ENCODE measurements at regions not wholly inside any gene's neighbourhood (a gene's known extent, or its start where the extent isn't known, plus 50 kb on each side); places are given as distances from the start of the nearest gene placed in this dataset.
"Not testable (repeated sequence)": the region's sequence is repeated elsewhere in the genome, so short reads cannot be mapped to it uniquely, and the experiment has no call there.

GRCh38 chr5:152086668-152087067 lies 162.0 kb upstream of the GLRA1 start:
- ATAC-seq (replicated peaks in 1 of 2) = no peak
- no peak overlapping the region for H3K27ac Mint-ChIP-seq

DNA sequence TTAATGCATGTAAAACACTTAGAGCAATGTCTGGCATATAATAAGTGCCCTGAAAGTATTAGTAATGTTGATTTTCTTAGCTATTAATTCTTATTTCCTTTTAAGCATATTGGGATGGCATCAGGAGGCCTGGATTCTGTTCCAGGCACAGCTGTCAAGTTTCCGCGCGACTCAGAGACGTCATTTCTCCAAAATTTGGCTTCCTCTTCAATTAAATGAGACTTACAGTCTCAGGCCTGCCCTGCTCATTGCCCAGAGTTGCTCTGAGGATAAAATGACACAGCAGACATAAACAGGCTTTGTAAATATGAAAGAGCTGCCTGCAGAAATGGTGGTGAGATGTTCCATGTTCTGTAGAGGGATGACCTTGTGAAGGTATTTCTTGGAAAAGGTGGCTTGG lies 159.8 kb upstream of the GLRA1 start:
- ATAC-seq (replicated peaks in 1 of 2) = no peak
- no peak for DNase-seq
- no peaks in the 10 kb centered on the region for H3K4me1 Mint-ChIP-seq (ENCODE audit: low read depth)
- no peaks in the 10 kb centered on the region for H3K36me3 Mint-ChIP-seq (ENCODE audit: insufficient read depth in 2 of 2)
- no peak overlapping the region for H3K4me3 Mint-ChIP-seq
- H3K27ac Mint-ChIP-seq = no peak overlapping the region
- H3K9me3 Mint-ChIP-seq = no peaks in the 10 kb centered on the region
- no peaks in the 10 kb centered on the region for H3K27me3 Mint-ChIP-seq (ENCODE audit: low read depth)

More at GRCh38 chr5:152086668-152087067, 162.0 kb upstream of the GLRA1 start:
- Mint-ChIP-seq H3K4me3 (no peak overlapping the region), H3K9me3 (no peaks in the 10 kb centered on the region), H3K27me3 (ENCODE audit: low read depth) (no peaks in the 10 kb centered on the region), H3K4me1 (ENCODE audit: low read depth) (no peaks in the 10 kb centered on the region), H3K36me3 (ENCODE audit: insufficient read depth in 2 of 2) (no peaks in the 10 kb centered on the region)
- no peak for DNase-seq

- no peak for ATAC-seq (replicated peaks in 1 of 2)
- Mint-ChIP-seq H3K36me3 (ENCODE audit: insufficient read depth in 2 of 2) (no peaks in the 10 kb centered on the region), H3K27ac (no peak overlapping the region), H3K4me3 (no peak overlapping the region), H3K27me3 (ENCODE audit: low read depth) (no peaks in the 10 kb centered on the region), H3K9me3 (no peaks in the 10 kb centered on the region), H3K4me1 (ENCODE audit: low read depth) (no peaks in the 10 kb centered on the region)
- no peak for DNase-seq
Observed at GRCh38 chr5:152083231-152083630, 158.6 kb upstream of the GLRA1 start.

DNA sequence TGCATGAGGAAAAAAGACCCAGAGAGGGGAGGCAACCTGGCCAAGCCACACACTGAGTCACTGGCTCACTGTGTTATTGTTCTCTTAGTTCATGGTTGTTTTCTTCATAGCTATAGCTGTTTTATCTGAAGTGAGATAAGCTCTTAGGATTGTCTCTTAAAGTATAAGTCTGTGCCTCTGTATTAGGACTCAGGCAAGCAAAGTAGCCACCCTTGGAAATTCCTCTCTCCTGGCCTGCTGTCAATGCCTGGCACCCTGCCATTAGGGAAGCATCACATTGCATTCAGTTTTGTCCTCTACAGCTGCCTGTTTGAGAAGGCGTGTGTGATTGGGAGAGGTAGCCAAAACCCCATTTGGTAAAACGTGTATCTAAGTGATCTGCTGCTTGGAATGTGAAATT lies 147.4 kb upstream of the GLRA1 start:
- no peak overlapping the region for H3K27ac Mint-ChIP-seq
- peaks cover 7% of the 10 kb centered on the region for H3K27me3 Mint-ChIP-seq (ENCODE audit: low read depth)
- peaks cover 0 to 2% of the 10 kb centered on the region in 2 donors for H3K36me3 Mint-ChIP-seq (ENCODE audit: insufficient read depth in 2 of 2)
- DNase-seq (no peak), ATAC-seq (replicated peaks in 1 of 2) (no peak)
- no peak overlapping the region for H3K4me3 Mint-ChIP-seq
- H3K9me3 Mint-ChIP-seq = no peaks in the 10 kb centered on the region
- no peaks in the 10 kb centered on the region for H3K4me1 Mint-ChIP-seq (ENCODE audit: low read depth)

DNA sequence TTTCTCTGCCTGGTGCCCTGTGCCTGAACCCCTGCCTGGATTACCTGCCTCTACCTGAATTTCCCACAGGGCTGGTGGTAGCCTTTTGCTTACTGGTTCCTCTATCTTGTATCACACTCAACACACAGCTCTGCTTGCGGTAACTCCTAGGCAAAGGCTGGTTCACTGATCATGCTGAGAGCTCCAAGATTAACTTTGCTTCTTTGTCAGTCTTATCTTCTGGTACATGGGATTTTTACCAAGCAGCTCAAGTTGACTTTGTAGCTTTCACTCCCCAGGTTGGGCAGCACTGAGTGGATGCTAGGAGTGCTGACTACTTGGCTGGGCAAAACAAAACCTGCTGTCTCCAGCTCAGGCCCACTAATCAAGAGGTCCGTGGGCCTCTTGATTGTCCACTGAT lies 145.9 kb upstream of the GLRA1 start:
- Mint-ChIP-seq H3K36me3 (ENCODE audit: insufficient read depth in 2 of 2) (peaks cover 0 to 2% of the 10 kb centered on the region in 2 donors), H3K4me1 (ENCODE audit: low read depth) (no peaks in the 10 kb centered on the region), H3K27me3 (ENCODE audit: low read depth) (peaks cover 7% of the 10 kb centered on the region), H3K4me3 (no peak overlapping the region), H3K9me3 (no peaks in the 10 kb centered on the region), H3K27ac (no peak overlapping the region)
- DNase-seq = no peak
- ATAC-seq (replicated peaks in 1 of 2) = no peak

GRCh38 chr5:152066784-152067183 lies 142.1 kb upstream of the GLRA1 start:
- no peaks in the 10 kb centered on the region for H3K4me1 Mint-ChIP-seq (ENCODE audit: low read depth)
- H3K4me3 Mint-ChIP-seq = no peak overlapping the region
- ATAC-seq (replicated peaks in 1 of 2) (no peak), DNase-seq (no peak)
- no peaks in the 10 kb centered on the region for H3K9me3 Mint-ChIP-seq
- no peaks in the 10 kb centered on the region for H3K27me3 Mint-ChIP-seq (ENCODE audit: low read depth)
- H3K36me3 Mint-ChIP-seq (ENCODE audit: insufficient read depth in 2 of 2) = no peaks in the 10 kb centered on the region
- no peak overlapping the region for H3K27ac Mint-ChIP-seq

DNA sequence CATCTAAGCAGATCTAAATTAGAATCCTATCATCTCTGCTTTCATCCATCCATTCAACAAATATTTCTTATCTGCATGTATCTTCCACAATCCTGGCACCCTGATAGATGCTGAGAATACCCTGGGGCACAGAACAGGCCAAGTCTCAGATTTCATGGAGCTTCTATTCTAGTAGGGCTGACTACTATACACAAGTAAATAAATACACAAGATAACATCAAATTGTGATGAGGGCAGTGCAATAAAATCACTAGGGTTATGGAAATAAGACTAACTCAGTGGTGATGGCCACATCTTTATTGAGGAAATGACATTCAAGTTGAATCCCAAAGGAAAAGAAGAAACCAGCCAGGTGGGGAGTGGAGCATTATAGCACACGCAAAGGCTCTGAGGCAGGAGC lies 138.4 kb upstream of the GLRA1 start:
- Mint-ChIP-seq H3K4me1 (ENCODE audit: low read depth) (no peaks in the 10 kb centered on the region), H3K36me3 (ENCODE audit: insufficient read depth in 2 of 2) (no peaks in the 10 kb centered on the region), H3K27ac (no peak overlapping the region), H3K27me3 (ENCODE audit: low read depth) (no peaks in the 10 kb centered on the region), H3K9me3 (no peaks in the 10 kb centered on the region), H3K4me3 (no peak overlapping the region)
- no peak for DNase-seq
- ATAC-seq (replicated peaks in 1 of 2) = no peak

GRCh38 chr5:152061095-152061494 lies 136.4 kb upstream of the GLRA1 start:
- H3K4me3 Mint-ChIP-seq = no peak overlapping the region
- no peaks in the 10 kb centered on the region for H3K36me3 Mint-ChIP-seq (ENCODE audit: insufficient read depth in 2 of 2)
- H3K9me3 Mint-ChIP-seq = no peaks in the 10 kb centered on the region
- H3K4me1 Mint-ChIP-seq (ENCODE audit: low read depth) = no peaks in the 10 kb centered on the region
- DNase-seq = no peak
- no peaks in the 10 kb centered on the region for H3K27me3 Mint-ChIP-seq (ENCODE audit: low read depth)
- no peak for ATAC-seq (replicated peaks in 1 of 2)
- H3K27ac Mint-ChIP-seq = no peak overlapping the region

DNA sequence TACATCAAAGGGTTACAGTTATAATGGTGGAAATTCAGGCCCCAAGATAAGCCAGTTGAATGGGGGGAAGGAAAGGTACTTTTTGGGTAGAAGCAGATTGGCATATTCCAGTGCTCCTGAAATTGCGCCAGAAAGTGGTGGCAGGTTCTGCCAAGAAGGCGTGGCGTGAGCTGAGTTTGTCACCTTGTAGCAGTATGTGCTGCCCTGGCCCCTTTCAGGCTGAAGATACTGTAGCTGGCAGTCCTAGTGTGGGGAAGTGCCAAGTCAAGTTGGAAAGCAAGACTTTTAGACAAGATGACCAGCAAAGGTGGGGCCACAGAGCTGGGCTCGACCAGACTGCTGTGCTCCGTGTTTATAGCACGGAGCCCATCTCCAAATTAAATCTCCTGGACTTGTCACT lies 133.6 kb upstream of the GLRA1 start:
- DNase-seq (no peak), ATAC-seq (replicated peaks in 1 of 2) (no peak)
- Mint-ChIP-seq H3K4me3 (no peak overlapping the region), H3K27ac (no peak overlapping the region), H3K4me1 (ENCODE audit: low read depth) (no peaks in the 10 kb centered on the region), H3K27me3 (ENCODE audit: low read depth) (no peaks in the 10 kb centered on the region), H3K9me3 (peaks cover 0 to 5% of the 10 kb centered on the region in 2 donors), H3K36me3 (ENCODE audit: insufficient read depth in 2 of 2) (no peaks in the 10 kb centered on the region)

DNA sequence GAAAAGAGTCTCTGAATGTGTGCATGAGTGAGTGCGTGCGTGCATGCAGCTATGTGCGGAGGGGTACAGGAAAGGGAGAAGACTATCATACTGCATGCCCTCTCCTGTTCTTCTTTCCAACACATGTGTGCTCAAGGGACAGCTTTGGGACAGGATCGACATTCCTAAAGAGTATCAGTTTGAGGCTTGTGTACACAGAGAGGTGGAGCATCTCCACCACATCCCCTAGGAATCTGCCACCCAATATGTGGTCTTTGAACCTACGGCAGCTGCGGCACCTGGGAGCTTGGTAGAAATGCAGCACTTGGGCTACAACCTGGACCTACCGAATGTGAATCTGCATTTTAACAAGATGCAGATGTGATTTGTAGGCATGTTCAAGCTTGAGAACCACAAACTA lies 132.3 kb upstream of the GLRA1 start:
- peaks cover 2 to 5% of the 10 kb centered on the region in 2 donors for H3K9me3 Mint-ChIP-seq
- H3K27me3 Mint-ChIP-seq (ENCODE audit: low read depth) = no peaks in the 10 kb centered on the region

DNA sequence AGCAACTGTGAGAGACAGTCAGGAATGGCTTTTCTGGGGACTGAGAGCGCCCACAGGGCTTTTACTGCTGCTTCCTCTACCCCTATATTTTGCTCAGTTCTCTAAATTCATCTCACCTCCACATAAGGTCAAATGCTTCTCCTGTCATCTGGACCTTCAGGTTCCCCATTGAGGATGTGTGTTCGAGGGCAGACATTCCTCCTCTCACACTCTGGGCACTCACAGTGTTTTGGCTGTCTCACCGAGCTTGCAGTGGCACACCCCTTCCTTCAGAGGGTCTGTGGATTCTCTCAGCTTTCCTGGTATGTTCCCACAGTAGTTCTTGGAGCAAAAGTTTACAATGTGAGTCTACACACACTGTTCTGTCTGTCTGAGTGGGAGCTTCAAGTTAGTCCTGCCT lies 127.8 kb upstream of the GLRA1 start:
- ATAC-seq (replicated peaks in 1 of 2) (no peak), DNase-seq (no peak)
- Mint-ChIP-seq H3K36me3 (ENCODE audit: insufficient read depth in 2 of 2) (peaks cover 5 to 7% of the 10 kb centered on the region in 2 donors), H3K27ac (no peak overlapping the region), H3K4me1 (ENCODE audit: low read depth) (no peaks in the 10 kb centered on the region), H3K9me3 (peaks cover 17 to 21% of the 10 kb centered on the region in 2 donors), H3K27me3 (ENCODE audit: low read depth) (no peaks in the 10 kb centered on the region), H3K4me3 (no peak overlapping the region)

More for the DNA sequence above, 132.3 kb upstream of the GLRA1 start:
- Mint-ChIP-seq H3K4me1 (ENCODE audit: low read depth) (no peaks in the 10 kb centered on the region), H3K4me3 (no peak overlapping the region), H3K36me3 (ENCODE audit: insufficient read depth in 2 of 2) (peaks cover 0 to 2% of the 10 kb centered on the region in 2 donors), H3K27ac (no peak overlapping the region)
- no peak for ATAC-seq (replicated peaks in 1 of 2)
- no peak for DNase-seq

DNA sequence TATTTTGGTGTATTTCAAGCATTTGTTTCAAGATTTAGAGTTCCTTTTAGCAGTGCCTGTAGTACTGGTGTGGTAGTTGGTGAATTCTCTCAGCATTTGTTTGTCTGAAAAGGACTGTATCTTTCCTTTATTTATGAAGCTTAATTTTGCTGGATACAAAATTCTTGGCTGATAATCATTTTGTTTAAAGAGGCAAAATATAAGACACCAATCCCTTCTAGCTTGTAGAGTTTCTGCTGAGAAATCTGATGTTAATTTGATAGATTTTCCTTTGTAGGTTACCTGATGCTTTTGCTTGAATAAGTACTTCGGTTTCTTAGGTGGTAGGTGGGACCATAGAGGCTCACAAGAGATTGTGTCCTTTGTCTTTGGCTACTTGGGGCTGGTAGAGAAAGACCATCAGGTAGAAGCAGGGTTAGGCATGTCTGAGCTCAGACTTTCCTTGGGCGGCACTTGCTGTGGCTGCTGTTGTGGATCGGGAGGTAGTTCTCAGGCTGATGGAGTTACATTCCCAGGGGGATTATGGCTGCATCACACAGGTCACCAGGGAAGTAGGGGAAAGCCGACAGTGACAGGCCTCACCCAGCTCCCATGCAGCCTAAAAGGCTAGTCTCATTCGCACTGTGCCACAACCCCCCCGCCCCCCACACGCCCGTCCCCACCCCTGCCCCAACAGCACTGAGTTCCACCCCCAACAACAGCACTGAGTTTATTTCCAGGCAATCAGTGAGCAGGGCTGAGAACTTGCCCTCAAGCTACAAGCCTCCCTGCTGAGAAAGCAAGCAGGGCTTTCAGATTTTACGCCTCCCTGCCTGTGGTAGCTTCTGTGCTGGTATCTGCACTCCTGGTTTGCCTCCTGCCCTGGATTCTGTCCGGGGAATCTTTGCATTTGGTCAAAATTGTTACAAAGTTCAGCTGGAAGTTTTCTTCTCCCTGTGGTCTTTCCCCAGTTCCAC lies 127.1 kb upstream of the GLRA1 start:
- no peak for DNase-seq
- no peak for ATAC-seq (replicated peaks in 1 of 2)
- Mint-ChIP-seq H3K4me1 (ENCODE audit: low read depth) (no peaks in the 10 kb centered on the region), H3K9me3 (peaks cover 18 to 21% of the 10 kb centered on the region in 2 donors), H3K27ac (no peak overlapping the region), H3K36me3 (ENCODE audit: insufficient read depth in 2 of 2) (peaks cover 5 to 7% of the 10 kb centered on the region in 2 donors), H3K4me3 (no peak overlapping the region), H3K27me3 (ENCODE audit: low read depth) (no peaks in the 10 kb centered on the region)

DNA sequence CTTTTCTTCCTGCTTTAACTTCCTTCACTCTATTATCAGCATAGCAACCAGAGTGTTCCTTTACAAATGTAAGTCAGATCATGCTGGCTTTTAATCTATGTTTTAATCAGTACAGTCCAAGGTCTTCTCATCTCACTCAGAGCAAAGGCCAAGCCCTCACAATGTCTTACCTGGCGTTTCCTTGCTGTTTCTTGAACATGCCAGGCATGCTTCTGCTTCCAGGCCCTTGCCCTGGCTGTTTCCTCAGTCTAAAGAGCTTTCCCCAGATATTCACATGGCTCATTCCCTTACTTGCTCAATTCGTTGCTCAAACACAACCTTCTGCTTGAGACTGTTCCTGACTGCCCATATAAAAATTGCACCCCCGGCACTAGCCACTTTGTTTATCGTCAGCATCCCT lies 121.7 kb upstream of the GLRA1 start:
- H3K9me3 Mint-ChIP-seq = peaks cover 16 to 18% of the 10 kb centered on the region in 2 donors
- H3K4me3 Mint-ChIP-seq = no peak overlapping the region
- peaks cover 4% of the 10 kb centered on the region in 2 donors for H3K36me3 Mint-ChIP-seq (ENCODE audit: insufficient read depth in 2 of 2)
- no peaks in the 10 kb centered on the region for H3K27me3 Mint-ChIP-seq (ENCODE audit: low read depth)
- DNase-seq (no peak), ATAC-seq (replicated peaks in 1 of 2) (no peak)
- no peaks in the 10 kb centered on the region for H3K4me1 Mint-ChIP-seq (ENCODE audit: low read depth)
- no peak overlapping the region for H3K27ac Mint-ChIP-seq

DNA sequence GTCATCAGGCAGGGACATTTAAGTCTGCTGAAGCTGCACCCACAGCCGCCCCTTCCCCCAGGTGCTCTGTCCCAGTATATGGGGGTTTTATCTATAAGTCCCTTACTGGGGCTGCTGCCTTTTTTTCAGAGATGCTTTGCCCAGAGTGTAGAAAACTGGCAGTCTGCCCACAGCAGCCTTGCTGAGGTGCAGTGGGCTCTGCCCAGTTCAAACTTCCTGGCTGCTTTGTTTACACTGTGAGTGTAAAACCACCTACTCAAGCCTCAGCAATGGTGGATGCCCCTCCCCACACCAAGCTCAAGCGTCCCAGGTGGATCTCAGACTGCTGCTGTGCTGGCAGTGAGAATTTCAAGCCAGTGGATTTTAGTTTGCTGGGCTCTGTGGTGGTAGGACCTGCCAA lies 114.2 kb upstream of the GLRA1 start:
- H3K27ac Mint-ChIP-seq; H3K27me3 Mint-ChIP-seq (ENCODE audit: low read depth); H3K36me3 Mint-ChIP-seq (ENCODE audit: insufficient read depth in 2 of 2); H3K9me3 Mint-ChIP-seq; ATAC-seq (replicated peaks in 1 of 2); DNase-seq; H3K4me3 Mint-ChIP-seq; H3K4me1 Mint-ChIP-seq (ENCODE audit: low read depth): not testable (repeated sequence)
